Keratinocyte (primary cell): ENCODE measurements at regions not wholly inside any gene's neighbourhood (a gene's known extent, or its start where the extent isn't known, plus 50 kb on each side); places are given as distances from the start of the nearest gene placed in this dataset.

Source experiments
- EZH2 ChIP-seq: IDR thresholded peaks from one replicate; pipeline ENCODE4 v1.6.1; 2012; ENCODE audit warnings: inconsistent platforms, mild to moderate bottlenecking, low read length, moderate library complexity
- TF ChIP-seq, protein P1 (sequence below), 3 experiments: IDR thresholded peaks in 1 of 3; conservative IDR thresholded peaks in 1 of 3; optimal IDR thresholded peaks in 1 of 3; 2 replicates in 2 of 3; 3 replicates in 1 of 3; pipeline versions ENCODE3 to v1.5.1; 2011; ENCODE audit warnings: low read length in 3 of 3, mild to moderate bottlenecking in 3 of 3, moderate library complexity in 2 of 3, control low read depth in 1 of 3, inconsistent platforms in 1 of 3; ENCODE audit not compliant: insufficient read depth in 2 of 3; ENCODE audit errors: extremely low read depth in 1 of 3

DNA sequence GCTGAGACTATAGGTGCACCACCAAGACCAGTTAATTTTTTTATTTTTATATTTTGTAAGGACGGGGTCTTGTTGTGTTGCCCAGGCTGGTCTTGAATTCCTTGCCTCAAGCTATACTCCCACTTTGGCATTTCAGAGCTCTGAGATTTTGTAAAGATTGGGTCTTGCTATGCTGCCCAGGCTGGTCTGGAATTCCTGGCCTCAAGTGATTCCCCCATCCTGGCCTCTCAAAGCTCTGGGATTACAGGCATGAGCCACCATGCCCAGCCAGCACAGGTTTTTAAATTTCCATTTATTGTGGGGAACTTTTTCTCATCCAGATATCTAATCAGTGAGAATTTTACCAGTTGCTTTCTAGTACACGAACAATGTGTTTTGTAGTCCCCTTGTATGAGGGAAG is 156.1 kb upstream of the VLDLR start:
- TF ChIP-seq EZH2: no peak
- TF ChIP-seq, protein P1, sequence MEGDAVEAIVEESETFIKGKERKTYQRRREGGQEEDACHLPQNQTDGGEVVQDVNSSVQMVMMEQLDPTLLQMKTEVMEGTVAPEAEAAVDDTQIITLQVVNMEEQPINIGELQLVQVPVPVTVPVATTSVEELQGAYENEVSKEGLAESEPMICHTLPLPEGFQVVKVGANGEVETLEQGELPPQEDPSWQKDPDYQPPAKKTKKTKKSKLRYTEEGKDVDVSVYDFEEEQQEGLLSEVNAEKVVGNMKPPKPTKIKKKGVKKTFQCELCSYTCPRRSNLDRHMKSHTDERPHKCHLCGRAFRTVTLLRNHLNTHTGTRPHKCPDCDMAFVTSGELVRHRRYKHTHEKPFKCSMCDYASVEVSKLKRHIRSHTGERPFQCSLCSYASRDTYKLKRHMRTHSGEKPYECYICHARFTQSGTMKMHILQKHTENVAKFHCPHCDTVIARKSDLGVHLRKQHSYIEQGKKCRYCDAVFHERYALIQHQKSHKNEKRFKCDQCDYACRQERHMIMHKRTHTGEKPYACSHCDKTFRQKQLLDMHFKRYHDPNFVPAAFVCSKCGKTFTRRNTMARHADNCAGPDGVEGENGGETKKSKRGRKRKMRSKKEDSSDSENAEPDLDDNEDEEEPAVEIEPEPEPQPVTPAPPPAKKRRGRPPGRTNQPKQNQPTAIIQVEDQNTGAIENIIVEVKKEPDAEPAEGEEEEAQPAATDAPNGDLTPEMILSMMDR (optimal IDR thresholded peaks at IDR 0.05 in 1 of 3, IDR thresholded peaks at IDR 0.05 in 1 of 3, conservative IDR thresholded peaks at IDR 0.05 in 1 of 3; ENCODE audit: extremely low read depth in 1 of 3, insufficient read depth in 2 of 3, low read length in 3 of 3): no peak
